GM19025 (cell line): ENCODE measurements at regions not wholly inside any gene's neighbourhood (a gene's known extent, or its start where the extent isn't known, plus 50 kb on each side); places are given as distances from the start of the nearest gene placed in this dataset.

Experiments
- ATAC-seq: cut with Tn5 transposase; IDR thresholded peaks from one replicate; pipeline ENCODE4 v1.9.1; 2021; ENCODE audit warnings: mild to moderate bottlenecking, low read depth, moderate library complexity; ENCODE audit not compliant: unreplicated experiment

- ATAC-seq, result no peak
These were observed 83.2 kb downstream of the NR2F2 start for GRCh38 chr15:96413657-96414056.

GRCh38 chr15:96414875-96415274, 84.4 kb downstream of the NR2F2 start:
- no peak for ATAC-seq

- no peak for ATAC-seq
These were observed 85.2 kb downstream of the NR2F2 start for GRCh38 chr15:96415513-96416217.

GRCh38 chr15:96416218-96416933, 85.9 kb downstream of the NR2F2 start:
- no peak for ATAC-seq

GRCh38 chr15:96416934-96417759, 86.6 kb downstream of the NR2F2 start:
- ATAC-seq, result no peak

- ATAC-seq, result no peak
These were observed 87.2 kb downstream of the NR2F2 start for GRCh38 chr15:96417760-96418130.

- ATAC-seq, result no peak
These were observed 87.6 kb downstream of the NR2F2 start for GRCh38 chr15:96418146-96418545.

- no peak for ATAC-seq
These were observed 90.7 kb downstream of the NR2F2 start for GRCh38 chr15:96421178-96421601.

- ATAC-seq, result no peak
These were observed 91.6 kb downstream of the NR2F2 start for GRCh38 chr15:96422125-96422524.

GRCh38 chr15:96424674-96425073, 94.2 kb downstream of the NR2F2 start:
- no peak for ATAC-seq

- ATAC-seq, result no peak
These were observed 98.2 kb downstream of the NR2F2 start for GRCh38 chr15:96428742-96429141.

- no peak for ATAC-seq
These were observed 101.3 kb downstream of the NR2F2 start for GRCh38 chr15:96431786-96432185.

GRCh38 chr15:96435022-96435421, 104.5 kb downstream of the NR2F2 start:
- no peak for ATAC-seq

- ATAC-seq, result no peak
These were observed 105.3 kb downstream of the NR2F2 start for GRCh38 chr15:96435841-96436240.

- ATAC-seq, result no peak
These were observed 110.5 kb downstream of the NR2F2 start for GRCh38 chr15:96440978-96441377.

- no peak for ATAC-seq
These were observed 111.6 kb downstream of the NR2F2 start for GRCh38 chr15:96442076-96442475.

- no peak for ATAC-seq
These were observed 114.4 kb downstream of the NR2F2 start for GRCh38 chr15:96444865-96445264.

GRCh38 chr15:96448923-96449322, 118.4 kb downstream of the NR2F2 start:
- ATAC-seq, result no peak

- ATAC-seq, result no peak
These were observed 127.3 kb downstream of the NR2F2 start for GRCh38 chr15:96457841-96458240.

- ATAC-seq, result no peak
These were observed 129.6 kb downstream of the NR2F2 start for GRCh38 chr15:96460106-96460505.
